Superior temporal gyrus (tissue), 1 donor: ENCODE measurements at regions not wholly inside any gene's neighbourhood (a gene's known extent, or its start where the extent isn't known, plus 50 kb on each side); places are given as distances from the start of the nearest gene placed in this dataset.
"Not testable (repeated sequence)": the region's sequence is repeated elsewhere in the genome, so short reads cannot be mapped to it uniquely, and the experiment has no call there.

Experiments
- DNase-seq: peaks from one replicate; pipeline ENCODE4 v3.0.0-alpha.2; 2016; ENCODE audit errors: extremely low spot score

GRCh38 chrX:13186643-13187042 is 133.2 kb downstream of the ATXN3L start:
- not testable (repeated sequence) for DNase-seq

GRCh38 chrX:13180807-13181206 is 136.4 kb upstream of the FAM9C start:
- DNase-seq: no peak

- no peak for DNase-seq
These were observed 135.2 kb upstream of the FAM9C start for GRCh38 chrX:13179586-13179985.

- DNase-seq: no peak
These were observed 134.7 kb upstream of the FAM9C start for GRCh38 chrX:13179100-13179499.

GRCh38 chrX:13177921-13178566 is 133.6 kb upstream of the FAM9C start:
- no peak for DNase-seq

- no peak for DNase-seq
These were observed 130.6 kb upstream of the FAM9C start for GRCh38 chrX:13175056-13175455.

- DNase-seq: no peak
These were observed 126.6 kb upstream of the FAM9C start for GRCh38 chrX:13170966-13171558.

- DNase-seq: no peak
These were observed 125.3 kb upstream of the FAM9C start for GRCh38 chrX:13169684-13170083.

- DNase-seq: no peak
These were observed 123.8 kb upstream of the FAM9C start for GRCh38 chrX:13168269-13168668.

- DNase-seq: no peak
These were observed 123.2 kb upstream of the FAM9C start for GRCh38 chrX:13167481-13168231.

GRCh38 chrX:13165266-13166189 is 121.1 kb upstream of the FAM9C start:
- no peak for DNase-seq

- peak; percentile 8 for DNase-seq
These were observed 120.2 kb upstream of the FAM9C start for GRCh38 chrX:13164611-13165010.

GRCh38 chrX:13162772-13163410 is 118.5 kb upstream of the FAM9C start:
- no peak for DNase-seq

GRCh38 chrX:13159886-13160285 is 115.5 kb upstream of the FAM9C start:
- no peak for DNase-seq

GRCh38 chrX:13158911-13159310 is 114.5 kb upstream of the FAM9C start:
- no peak for DNase-seq

- DNase-seq: not testable (repeated sequence)
These were observed 111.1 kb upstream of the FAM9C start for GRCh38 chrX:13155550-13155949.

- DNase-seq: no peak
These were observed 109.4 kb upstream of the FAM9C start for GRCh38 chrX:13153796-13154195.

- DNase-seq: no peak
These were observed 108.2 kb upstream of the FAM9C start for GRCh38 chrX:13152518-13153185.

- no peak for DNase-seq
These were observed 107.6 kb upstream of the FAM9C start for GRCh38 chrX:13151828-13152517.

GRCh38 chrX:13149702-13150350 is 105.4 kb upstream of the FAM9C start:
- no peak for DNase-seq
